NCI-H748 (cell line): ENCODE measurements at regions not wholly inside any gene's neighbourhood (a gene's known extent, or its start where the extent isn't known, plus 50 kb on each side); places are given as distances from the start of the nearest gene placed in this dataset.
"Not testable (repeated sequence)": the region's sequence is repeated elsewhere in the genome, so short reads cannot be mapped to it uniquely, and the experiment has no call there.

ENCODE experiments used
- DNase-seq: peaks from one replicate; lab custom pipeline; 2025; ENCODE audit not compliant: unreplicated experiment; lab: John Stamatoyannopoulos, UW

DNA sequence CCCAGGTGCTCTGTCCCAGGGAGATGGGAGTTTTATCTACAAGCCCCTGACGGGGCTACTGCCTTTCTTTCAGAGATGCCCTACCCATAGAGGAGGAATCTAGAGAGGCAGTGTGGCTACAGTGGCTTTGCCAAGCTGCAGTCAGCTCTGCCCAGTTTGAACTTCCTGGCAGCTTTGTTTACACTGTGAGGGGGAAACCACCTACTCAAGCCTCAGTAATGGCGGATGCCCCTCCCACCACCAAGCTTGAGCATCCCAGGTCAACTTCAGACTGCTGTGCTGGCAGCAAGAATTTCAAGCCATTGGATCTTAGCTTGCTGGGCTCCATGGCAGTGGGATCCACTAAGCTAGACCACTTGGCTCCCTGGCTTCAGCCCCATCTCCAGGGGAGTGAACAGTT lies 53.1 kb upstream of the TMEM252 start:
- DNase-seq: peak; percentile 10

DNA sequence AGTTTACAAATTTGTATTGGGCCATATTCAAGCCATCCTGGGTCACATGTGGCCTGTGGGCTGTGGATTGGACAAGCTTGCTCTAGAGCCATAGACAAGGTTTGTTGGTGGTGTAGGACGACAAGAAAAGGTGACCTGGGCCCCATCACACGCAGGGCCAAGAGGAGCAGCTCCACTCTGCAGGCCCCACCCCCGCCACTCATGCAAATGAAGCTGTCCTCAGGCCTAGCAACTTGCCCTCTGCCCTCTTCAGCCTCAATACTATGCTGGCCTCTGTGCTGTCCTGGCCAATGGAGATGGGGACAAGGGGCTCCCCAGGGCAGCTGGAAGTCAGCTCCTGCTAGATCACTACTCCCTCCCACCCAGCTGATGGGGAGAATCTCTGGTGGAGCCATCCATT lies 55.2 kb upstream of the TMEM252 start:
- no peak for DNase-seq

DNA sequence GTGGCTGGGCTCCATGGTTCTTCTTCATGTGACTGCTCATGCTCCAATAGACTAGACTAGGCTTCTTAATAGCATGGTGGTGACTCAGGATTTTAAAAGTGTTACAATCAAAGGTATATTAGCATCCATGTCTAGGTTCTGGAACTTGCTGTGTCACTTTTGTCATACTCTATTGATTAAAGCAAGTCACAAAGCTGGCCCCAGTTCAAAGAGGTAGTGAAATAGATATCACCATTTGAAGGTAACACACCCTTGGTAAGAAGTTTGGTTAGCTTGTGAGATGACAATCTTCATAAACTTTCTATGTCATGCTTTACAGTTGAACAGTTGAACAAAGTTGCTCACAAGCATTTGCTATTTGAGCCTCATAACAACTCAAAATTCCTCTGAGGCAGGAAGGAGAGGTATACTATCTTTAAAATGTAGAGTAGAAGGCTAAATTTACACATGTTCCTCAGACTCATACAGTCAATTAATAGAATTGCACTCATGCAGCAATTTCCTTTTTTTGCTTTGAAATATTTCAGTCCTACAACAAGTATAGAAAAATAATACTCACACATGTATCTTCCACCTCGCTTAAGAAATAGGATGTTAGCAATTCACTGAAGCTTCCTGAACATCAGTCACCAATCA lies 56.8 kb upstream of the TMEM252 start:
- no peak for DNase-seq

DNA sequence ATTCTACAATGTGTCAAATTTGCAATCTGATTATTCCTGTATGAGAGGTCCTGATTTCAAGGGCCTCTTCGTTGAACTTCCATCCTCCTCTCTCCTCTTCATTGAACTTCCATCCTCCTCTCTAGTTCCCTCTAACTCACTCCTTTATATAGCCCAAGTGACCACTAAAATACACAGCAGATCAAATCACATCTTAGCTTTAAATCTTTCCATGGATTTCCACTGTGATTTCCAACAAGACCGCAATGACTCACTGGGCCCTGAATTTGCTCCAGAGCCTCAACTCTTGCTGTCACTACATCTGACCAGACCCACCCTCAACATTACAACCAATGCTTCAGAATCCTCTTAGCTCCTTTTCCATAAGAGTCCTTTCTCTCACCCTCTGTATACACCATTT lies 59.1 kb upstream of the TMEM252 start:
- no peak for DNase-seq

DNA sequence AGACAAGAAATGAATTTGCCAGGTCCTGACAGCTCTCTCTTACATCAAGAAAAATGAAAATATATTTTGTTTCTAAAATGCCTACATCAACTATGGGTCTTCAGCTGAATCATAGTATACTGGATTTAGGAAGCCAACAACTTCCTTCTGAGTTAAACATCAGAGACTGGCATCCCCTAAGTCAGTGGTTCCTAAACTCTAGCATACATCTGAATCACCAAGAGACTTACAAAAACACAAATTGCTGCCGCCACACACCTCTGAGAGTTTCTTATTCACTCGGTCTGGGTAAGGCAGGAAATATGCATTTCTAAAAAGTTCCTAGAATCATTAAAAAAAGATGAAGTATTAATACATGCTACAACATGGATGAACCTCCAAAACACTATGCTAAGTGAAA lies 60.4 kb upstream of the TMEM252 start:
- DNase-seq: no peak

DNA sequence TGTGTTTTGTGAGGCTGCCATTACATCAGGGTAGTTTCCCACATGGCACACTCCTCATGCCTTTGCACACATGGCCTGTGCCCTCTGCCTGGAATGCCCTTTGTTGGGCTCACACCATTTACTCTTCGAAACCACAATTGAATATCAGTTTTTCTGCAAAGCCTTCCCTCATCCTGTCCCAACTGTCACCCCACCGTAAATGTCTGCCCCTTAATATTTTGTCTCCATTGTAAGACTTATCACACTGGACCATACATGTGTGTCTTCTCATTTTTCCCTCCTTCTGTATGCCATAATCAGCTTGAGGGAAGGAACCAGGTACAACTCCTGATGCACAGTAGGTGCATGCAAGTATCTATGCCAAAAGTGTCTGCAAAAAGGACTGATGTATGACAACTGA lies 62.7 kb upstream of the TMEM252 start:
- DNase-seq: no peak

DNA sequence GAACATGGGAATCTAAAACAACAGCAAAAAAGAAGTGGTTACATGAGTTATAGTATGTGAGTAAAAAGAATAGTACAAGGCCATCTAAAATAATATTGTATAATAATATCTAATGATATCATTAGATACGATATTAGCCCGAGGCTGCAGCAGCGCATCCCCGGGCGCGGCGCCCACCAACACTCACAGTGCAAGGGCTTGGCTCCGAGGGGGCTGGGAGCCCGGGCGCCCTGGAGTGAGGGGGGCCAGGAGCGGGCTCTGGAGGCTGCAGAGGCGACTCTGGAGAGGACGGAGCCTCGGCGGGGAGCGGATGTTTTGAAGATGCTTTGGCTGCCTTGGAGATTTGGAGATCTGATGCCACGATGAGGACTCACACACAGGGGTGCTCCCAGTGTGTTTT lies 68.1 kb upstream of the TMEM252 start:
- peak; percentile 20 for DNase-seq

DNA sequence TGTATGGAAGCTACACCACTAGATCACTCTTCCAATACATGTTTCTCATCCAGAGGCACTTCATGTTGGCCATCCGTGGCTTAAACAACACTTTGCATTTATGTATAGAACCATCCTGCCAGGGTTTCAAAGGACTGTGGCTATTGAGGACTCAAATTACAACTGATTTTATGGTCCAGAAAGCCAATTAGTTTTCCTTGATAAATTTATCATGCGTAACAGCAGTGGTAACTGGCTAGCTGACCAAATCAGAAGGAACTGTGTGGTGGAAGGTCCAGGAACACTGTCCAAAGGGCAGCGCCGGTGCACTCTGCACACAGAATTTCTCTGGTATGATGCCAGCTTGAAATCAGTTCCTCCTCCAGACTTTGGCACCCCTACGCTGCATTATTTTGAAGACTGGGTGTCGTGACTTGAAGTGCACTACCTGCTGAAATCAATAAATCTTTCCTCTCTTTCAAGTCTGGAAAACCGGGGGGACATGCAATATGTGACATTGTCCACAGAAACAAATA lies 69.3 kb upstream of the TMEM252 start:
- DNase-seq: no peak

DNA sequence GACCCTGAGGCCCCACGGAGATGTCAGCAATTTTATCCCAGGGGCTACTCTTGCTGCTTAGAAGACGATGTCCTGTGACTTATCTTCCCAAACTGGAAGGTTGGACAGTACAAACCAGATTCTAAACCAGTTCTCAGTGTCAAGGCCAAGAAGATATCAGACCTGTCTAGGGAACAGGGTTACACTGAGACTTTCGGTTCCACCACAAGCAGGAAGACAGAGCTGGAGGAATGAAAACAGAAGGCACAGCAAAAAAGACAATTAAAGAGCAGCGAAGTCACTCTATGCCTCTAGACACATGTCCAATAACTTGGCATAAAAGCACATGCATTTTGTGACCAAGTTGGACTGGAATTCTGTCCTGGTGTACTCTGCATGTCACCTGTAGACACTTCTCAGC lies 73.4 kb upstream of the TMEM252 start:
- no peak for DNase-seq

DNA sequence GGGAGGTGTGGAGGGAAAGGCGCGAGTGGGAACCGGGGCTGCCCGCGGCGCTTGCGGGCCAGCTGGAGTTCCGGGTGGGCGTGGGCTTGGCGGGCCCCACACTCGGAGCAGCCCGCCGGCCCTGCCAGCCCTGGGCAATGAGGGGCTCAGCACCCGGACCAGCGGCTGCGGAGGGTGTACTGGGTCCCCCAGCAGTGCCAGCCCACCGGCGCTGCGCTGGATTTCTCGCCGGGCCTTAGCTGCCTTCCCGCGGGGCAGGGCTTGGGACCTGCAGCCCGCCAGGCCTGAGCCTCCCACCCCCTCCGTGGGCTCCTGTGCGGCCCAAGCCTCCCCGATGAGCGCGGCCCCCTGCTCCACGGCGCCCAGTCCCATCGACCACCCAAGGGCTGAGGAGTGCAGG lies 76.3 kb upstream of the TMEM252 start:
- DNase-seq: not testable (repeated sequence)

DNA sequence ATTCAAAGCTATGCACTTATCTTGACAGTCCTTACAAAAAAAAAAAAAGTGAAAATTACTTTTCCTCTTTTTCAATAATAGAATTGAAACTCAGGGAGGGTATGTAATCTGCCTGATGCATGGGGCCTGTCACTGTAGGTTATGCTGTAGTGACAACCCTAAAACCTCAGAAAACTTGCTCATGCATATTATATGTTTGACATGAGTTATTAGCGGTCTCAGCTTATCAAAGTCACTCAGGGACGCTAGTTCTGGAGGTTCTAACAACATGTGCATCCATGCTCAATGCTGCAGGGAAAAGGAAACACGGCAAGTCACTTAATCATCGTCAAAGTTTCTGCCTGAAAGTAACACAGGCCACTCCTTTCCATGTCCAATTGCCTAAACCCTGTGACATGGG lies 78.4 kb upstream of the TMEM252 start:
- DNase-seq: no peak

DNA sequence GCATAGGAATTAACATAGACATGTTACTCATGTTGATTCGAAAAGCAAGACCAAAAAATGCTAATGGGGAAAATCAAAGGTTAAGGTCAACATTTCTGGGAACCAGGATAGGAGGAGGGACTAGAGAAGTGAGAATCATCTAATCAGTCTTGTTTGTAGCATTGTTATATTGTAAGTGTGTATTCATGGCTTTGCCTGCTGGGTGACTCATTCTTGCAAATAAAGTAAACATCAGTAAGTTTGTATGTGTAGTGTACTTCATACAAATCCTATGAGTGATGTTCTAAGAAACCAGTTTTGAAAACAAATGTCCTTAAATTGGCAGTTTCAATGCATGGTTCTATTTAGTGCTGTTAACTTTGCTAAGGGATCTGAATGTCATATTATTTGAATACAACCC lies 79.0 kb upstream of the TMEM252 start:
- no peak for DNase-seq

DNA sequence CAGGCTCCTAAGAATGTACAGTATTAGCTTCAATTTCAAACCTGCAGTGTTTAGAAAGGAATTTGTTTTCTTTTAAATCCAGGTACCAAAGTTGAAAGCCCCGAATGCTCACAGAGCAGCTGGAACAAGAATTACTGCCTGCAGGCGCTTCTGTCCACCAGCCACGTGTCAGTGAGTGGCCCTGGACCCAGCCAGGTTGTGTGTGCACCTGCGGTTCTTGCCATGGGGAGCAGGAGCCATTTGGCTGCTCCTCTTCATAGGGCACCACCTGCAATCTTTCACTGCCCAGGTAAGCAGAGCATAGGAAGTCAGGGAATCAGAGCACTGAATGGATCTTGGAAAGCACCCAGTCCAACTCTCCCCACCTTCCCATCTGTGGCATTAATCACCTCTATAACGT lies 79.5 kb upstream of the PIP5K1B start:
- peak; percentile 23 for DNase-seq

DNA sequence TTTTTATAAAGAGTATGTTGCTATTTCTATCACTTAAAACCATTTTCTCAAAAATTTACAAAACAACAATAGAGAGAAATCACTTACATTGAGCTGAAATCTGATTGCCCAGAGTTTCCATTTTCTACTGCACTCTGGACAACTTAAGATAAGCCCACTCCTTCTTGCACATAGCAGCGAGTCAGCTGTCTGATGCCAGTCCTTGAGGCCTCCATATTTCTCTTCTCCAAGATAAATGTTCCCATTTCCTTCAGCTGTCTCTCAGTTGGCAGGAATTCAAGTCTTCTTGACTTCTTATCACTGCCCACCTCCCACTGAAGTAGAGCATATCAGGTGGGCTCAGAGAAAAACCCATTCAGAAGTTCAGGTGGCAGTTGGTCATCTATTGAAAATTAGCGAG lies 78.5 kb upstream of the PIP5K1B start:
- no peak for DNase-seq

DNA sequence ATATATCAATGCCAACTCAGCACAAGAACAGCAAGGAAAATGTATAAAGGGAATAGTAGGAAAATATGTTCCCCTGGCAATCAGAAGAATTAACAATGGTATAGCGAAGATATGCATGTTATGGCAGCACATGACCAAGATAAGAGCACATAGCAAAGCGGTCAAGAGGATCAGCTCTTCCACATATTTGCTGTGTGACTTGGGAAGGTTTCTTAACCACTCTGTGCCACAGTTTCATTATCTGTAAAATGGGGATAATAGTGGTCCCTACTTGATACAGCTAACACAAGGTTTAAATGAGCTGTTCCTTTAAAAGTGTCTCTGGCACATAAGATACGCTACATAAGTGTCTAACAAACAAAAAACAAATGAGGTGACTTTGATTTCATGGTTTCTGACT lies 77.9 kb upstream of the PIP5K1B start:
- DNase-seq: no peak

DNA sequence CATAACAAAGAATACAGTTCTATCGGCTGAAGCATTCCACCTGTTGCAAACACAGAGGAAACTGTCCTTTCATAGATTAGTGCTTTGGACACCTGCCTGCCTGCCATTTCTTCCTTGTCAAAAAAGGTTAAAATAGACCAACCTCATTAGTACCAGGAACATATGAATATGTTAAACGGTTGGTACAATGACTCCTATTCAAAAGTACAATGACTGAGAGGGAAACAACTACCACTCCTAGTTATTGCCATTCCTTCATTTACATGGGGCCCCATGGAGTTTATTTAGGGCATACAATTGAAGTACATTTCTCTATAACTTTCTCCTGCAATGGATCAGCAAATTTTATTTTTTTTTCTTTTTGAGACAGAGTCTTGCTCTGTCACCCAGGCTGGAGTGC lies 77.4 kb upstream of the PIP5K1B start:
- no peak for DNase-seq

DNA sequence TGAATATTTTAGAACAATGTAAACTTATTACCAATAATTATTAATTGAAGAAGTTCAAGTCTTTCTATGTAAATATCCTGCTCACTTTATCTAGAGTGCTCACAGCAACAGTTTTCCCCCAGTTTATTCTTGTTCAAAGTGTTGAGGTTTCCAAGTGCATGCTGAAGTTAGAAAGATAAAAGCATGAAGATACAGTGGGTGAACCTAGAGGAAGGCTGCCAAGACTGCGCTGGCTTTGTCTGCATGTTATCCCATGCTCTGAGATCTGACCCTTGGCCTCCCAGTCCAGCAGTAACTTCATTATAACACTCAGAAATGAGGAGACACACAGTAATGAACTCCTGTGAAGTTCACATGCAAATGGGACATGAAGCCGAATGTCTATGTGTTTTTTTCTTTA lies 76.0 kb upstream of the PIP5K1B start:
- DNase-seq: no peak

DNA sequence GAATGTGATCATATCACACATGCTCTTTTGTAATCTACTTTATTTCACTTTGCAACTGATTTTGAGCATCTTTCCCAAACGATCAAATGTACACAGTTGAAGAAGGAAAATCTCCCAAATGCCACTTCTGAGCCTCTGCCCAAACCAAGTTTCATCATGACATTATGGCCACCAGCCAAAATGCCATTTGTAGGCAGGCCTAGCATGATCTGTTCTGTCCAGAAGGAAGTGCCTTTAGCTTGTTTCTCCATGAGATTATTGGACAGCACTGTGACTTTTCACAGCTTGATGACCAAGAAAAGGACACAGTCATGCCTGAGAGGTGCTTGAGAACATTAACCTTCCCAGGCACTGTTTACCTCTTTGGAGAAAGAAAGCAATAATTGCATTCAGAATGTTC lies 73.2 kb upstream of the PIP5K1B start:
- no peak for DNase-seq

DNA sequence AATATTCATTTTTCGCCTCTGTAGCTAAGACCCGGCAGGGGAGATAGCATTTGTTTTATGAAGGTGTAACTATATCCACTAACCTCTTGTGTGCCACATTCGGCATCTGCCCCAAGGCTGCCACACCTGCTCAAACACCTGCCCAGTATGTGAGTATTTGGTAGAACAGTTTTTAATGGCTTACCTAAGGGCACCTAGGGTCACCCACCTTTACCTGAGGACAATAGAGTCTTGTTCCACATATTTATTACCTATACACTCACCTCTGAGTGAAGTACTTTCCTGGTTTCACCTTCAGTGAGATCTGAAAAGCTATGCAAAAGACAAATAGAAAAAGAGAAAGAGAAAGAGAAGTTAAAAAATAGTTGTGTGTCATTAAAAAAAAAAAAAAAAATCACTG lies 68.0 kb upstream of the PIP5K1B start:
- DNase-seq: peak; percentile 96

DNA sequence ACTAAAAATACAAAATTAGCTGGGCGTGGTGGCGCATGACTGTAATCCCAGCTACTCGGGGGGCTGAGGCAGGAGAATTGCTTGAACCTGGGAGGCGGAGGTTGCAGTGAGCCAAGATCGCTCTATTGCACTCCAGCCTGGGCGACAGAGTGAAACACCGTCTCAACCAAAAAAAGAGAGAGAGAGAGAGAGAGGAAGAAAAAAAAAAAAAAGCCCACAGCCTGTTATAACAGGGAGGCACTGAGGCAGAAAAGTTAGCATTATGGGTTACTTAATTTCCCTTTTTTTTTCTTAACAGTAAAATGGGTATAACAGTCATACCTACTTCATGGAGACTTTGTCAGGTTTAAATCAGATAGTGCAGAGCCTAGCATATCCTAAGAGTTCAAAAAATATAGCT lies 65.8 kb upstream of the PIP5K1B start:
- DNase-seq: not testable (repeated sequence)

DNA sequence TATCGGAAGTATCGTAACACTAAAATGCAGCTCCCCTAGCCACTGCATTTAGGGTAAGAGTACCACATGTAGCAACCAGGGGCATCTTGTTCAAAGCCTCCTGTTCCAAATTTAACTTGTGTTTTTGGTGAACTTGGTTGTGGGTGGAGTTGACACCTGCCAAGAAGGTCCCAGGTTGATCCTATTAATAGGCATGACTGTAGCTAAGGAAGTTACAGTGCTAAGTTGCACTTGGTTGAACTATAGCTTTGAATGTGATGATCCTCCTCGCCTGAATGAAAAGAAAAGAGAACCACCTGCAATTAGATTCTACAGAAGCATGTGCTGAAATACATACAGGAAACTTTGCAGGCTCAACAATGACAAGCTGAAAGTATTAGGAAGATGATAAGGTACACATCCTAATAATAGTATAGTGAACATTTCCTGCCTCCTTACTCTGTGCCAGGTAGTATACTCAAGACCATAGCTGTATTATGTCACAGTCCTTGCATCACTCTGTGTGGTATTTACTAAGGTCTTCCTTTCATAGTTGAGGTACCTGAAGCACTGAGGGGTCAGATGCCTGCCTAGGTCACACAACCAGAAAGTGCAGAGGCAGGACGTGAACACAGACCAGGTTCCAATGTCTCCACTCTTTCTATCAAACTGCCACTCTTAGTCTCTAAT lies 64.5 kb upstream of the PIP5K1B start:
- no peak for DNase-seq

DNA sequence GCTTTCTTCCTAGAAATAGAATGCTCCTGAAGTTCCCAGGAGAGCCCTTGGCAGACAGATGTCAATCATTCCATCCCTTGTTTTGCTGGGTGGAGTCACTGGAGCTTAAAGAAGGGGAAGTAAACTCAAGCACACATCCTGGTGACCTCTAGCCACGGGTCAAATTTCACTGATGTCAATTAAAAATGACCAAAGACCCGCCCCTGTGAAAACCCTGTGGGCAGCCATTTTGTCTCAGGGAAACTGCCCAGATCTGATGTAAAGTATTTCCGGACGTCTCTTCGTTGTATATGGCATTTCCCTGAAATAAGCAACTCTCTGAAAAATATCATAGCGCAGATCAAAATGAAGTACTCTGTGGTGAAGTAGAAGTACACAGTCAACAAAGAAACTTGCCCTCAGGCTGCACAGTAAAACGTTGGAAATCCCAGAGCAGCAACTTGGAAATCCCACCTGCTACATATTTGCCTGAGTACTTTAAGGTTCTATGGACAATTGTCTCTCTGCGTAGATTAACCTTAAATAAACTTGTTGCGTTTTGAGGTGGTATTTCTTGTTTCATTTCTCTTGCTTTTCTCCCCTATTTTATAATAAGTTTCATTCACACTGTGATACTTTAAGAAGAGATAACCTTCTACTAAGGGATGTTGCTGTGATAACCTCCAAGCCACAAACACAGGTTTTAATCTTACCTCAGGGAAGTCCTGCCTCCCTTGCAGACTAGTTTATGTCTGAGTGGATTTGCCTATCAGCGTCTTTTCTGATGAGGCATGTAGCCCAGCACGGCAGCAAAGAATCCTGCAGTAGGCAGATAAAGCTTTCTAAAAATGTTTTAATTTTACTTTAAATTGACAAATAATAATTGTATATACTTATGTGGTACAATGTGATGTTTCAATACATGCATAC lies 60.9 kb upstream of the PIP5K1B start:
- DNase-seq: peak; percentile 19
